Stimulated activated CD8-positive, alpha-beta memory T cell treated with anti-CD3 and anti-CD28 coated beads, Interleukin-4, amount 100 ng/mL, for 4 hours (primary cell): ENCODE measurements at regions not wholly inside any gene's neighbourhood (a gene's known extent, or its start where the extent isn't known, plus 50 kb on each side); places are given as distances from the start of the nearest gene placed in this dataset.

Experiments used
- DNase-seq, 2 donors: peaks; one replicate each; pipeline ENCODE4 v3.0.0-alpha.2; 2020; ENCODE audit warnings: low read depth in 2 of 2, low spot score in 1 of 2

- DNase-seq: no peak
Measured at GRCh38 chr11:113529606-113530005, 54.4 kb upstream of the DRD2 start.

- DNase-seq: no peak
Measured at GRCh38 chr11:113528982-113529381, 53.8 kb upstream of the DRD2 start.

- no peak for DNase-seq
Measured at GRCh38 chr11:113526521-113526920, 51.3 kb upstream of the DRD2 start.
